ENCODE measurements at regions not wholly inside any gene's neighbourhood (a gene's known extent, or its start where the extent isn't known, plus 50 kb on each side); places are given as distances from the start of the nearest gene placed in this dataset.

- TF ChIP-seq, protein P1, sequence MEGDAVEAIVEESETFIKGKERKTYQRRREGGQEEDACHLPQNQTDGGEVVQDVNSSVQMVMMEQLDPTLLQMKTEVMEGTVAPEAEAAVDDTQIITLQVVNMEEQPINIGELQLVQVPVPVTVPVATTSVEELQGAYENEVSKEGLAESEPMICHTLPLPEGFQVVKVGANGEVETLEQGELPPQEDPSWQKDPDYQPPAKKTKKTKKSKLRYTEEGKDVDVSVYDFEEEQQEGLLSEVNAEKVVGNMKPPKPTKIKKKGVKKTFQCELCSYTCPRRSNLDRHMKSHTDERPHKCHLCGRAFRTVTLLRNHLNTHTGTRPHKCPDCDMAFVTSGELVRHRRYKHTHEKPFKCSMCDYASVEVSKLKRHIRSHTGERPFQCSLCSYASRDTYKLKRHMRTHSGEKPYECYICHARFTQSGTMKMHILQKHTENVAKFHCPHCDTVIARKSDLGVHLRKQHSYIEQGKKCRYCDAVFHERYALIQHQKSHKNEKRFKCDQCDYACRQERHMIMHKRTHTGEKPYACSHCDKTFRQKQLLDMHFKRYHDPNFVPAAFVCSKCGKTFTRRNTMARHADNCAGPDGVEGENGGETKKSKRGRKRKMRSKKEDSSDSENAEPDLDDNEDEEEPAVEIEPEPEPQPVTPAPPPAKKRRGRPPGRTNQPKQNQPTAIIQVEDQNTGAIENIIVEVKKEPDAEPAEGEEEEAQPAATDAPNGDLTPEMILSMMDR (IDR thresholded peaks at IDR 0.05; ENCODE audit: poor library complexity, severe bottlenecking) = no peak
- TF ChIP-seq RAD21 (conservative IDR thresholded peaks at IDR 0.05) = no peak
- no peak for TF ChIP-seq REST (IDR thresholded peaks at IDR 0.05; ENCODE audit: borderline replicate concordance)
- no peak for TF ChIP-seq TAF1 (IDR thresholded peaks at IDR 0.05; ENCODE audit: low read depth)
- TF ChIP-seq EZH2 (IDR thresholded peaks at IDR 0.05; ENCODE audit: borderline replicate concordance, insufficient read depth, low read length, poor library complexity, severe bottlenecking) = no peak
- TF ChIP-seq MXI1 (conservative IDR thresholded peaks at IDR 0.05; ENCODE audit: poor library complexity, severe bottlenecking) = no peak
- no peak for TF ChIP-seq POLR2AphosphoS5 (IDR thresholded peaks at IDR 0.05)
These were observed 292.4 kb upstream of the SMIM30 start for GRCh38 chr7:113410796-113411195.
